ENCODE measurements at regions not wholly inside any gene's neighbourhood (a gene's known extent, or its start where the extent isn't known, plus 50 kb on each side); places are given as distances from the start of the nearest gene placed in this dataset.
A peak's percentile ranks its signal among the peaks of the same experiment; 100 is the strongest.

GRCh38 chr3:124542214-124542869 lies 187.9 kb upstream of the UMPS start:
- Histone ChIP-seq H3K27me3 (no peaks in the 10 kb centered on the region), H3K27ac (no peak overlapping the region), H3K9me3 (no peaks in the 10 kb centered on the region), H3K4me3 (no peak overlapping the region), H3K4me1 (no peaks in the 10 kb centered on the region), H3K36me3 (no peaks in the 10 kb centered on the region)
- TF ChIP-seq POLR2A (IDR thresholded peaks at IDR 0.05): no peak
- TF ChIP-seq CTCF (IDR thresholded peaks at IDR 0.05): no peak
- DNase-seq: no peak

- H3K4me3 ChIP-seq: no peak overlapping the region
- H3K27me3 ChIP-seq: no peaks in the 10 kb centered on the region
- DNase-seq: no peak
- no peaks in the 10 kb centered on the region for H3K9me3 ChIP-seq
- H3K27ac ChIP-seq: no peak overlapping the region
- H3K4me1 ChIP-seq: no peaks in the 10 kb centered on the region
- no peak for TF ChIP-seq CTCF (IDR thresholded peaks at IDR 0.05)
- TF ChIP-seq POLR2A (IDR thresholded peaks at IDR 0.05): no peak
- H3K36me3 ChIP-seq: no peaks in the 10 kb centered on the region
Measured at GRCh38 chr3:124545891-124546290, 184.4 kb upstream of the UMPS start.

- H3K27me3 ChIP-seq: no peaks in the 10 kb centered on the region
Measured at GRCh38 chr3:124552224-124552623, 178.0 kb upstream of the UMPS start.

GRCh38 chr3:124553178-124553577 lies 177.1 kb upstream of the UMPS start:
- Histone ChIP-seq H3K36me3 (no peaks in the 10 kb centered on the region), H3K9me3 (no peaks in the 10 kb centered on the region), H3K27me3 (no peaks in the 10 kb centered on the region), H3K4me3 (no peak overlapping the region), H3K4me1 (peaks cover 0 to 30% (median 0%) of the 10 kb centered on the region in 4 donors), H3K27ac (no peak overlapping the region)
- no peak for DNase-seq
- no peak for TF ChIP-seq POLR2A (IDR thresholded peaks at IDR 0.05)

More at GRCh38 chr3:124552224-124552623, 178.0 kb upstream of the UMPS start:
- TF ChIP-seq CTCF (IDR thresholded peaks at IDR 0.05): no peak
- no peak for TF ChIP-seq POLR2A (IDR thresholded peaks at IDR 0.05)
- H3K9me3 ChIP-seq: no peaks in the 10 kb centered on the region
- no peak overlapping the region for H3K4me3 ChIP-seq
- H3K4me1 ChIP-seq: peaks cover 0 to 20% (median 0%) of the 10 kb centered on the region in 4 donors
- H3K27ac ChIP-seq: peak overlapping the region in 1 of 4 donors; percentile 77
- H3K36me3 ChIP-seq: no peaks in the 10 kb centered on the region
- DNase-seq: peak in 1 of 3 donors; percentile 70

- H3K4me3 ChIP-seq: no peak overlapping the region
- no peaks in the 10 kb centered on the region for H3K9me3 ChIP-seq
- H3K27me3 ChIP-seq: no peaks in the 10 kb centered on the region
- no peak overlapping the region for H3K27ac ChIP-seq
- H3K4me1 ChIP-seq: peaks cover 0 to 43% (median 0%) of the 10 kb centered on the region in 4 donors
- DNase-seq: no peak
- H3K36me3 ChIP-seq: no peaks in the 10 kb centered on the region
- TF ChIP-seq POLR2A (IDR thresholded peaks at IDR 0.05): no peak
- no peak for TF ChIP-seq CTCF (IDR thresholded peaks at IDR 0.05)
Measured at GRCh38 chr3:124556636-124557035, 173.6 kb upstream of the UMPS start.

- TF ChIP-seq CTCF (IDR thresholded peaks at IDR 0.05) (no peak), POLR2A (IDR thresholded peaks at IDR 0.05) (no peak)
- Histone ChIP-seq H3K9me3 (no peaks in the 10 kb centered on the region), H3K4me1 (peaks cover 0 to 37% (median 0%) of the 10 kb centered on the region in 4 donors), H3K27ac (no peak overlapping the region), H3K4me3 (no peak overlapping the region), H3K36me3 (no peaks in the 10 kb centered on the region), H3K27me3 (no peaks in the 10 kb centered on the region)
- DNase-seq: no peak
Measured at GRCh38 chr3:124557433-124558232, 172.6 kb upstream of the UMPS start.

All from Peyer's patch (tissue), 4 donors.